Neural progenitor cell (in vitro differentiated cells): ENCODE measurements at regions not wholly inside any gene's neighbourhood (a gene's known extent, or its start where the extent isn't known, plus 50 kb on each side); places are given as distances from the start of the nearest gene placed in this dataset.

Experiments
- DNase-seq: peaks from one replicate; pipeline ENCODE4 v3.0.0-alpha.2; 2016; ENCODE audit warnings: low spot score
- H2AFZ ChIP-seq: fragments of 200-600 bp; sonication (generic); replicated peaks from 2 replicates; pipeline ENCODE4 v1.6.1; 2016; ENCODE audit warnings: antibody characterized with exemption
- H3F3A ChIP-seq: fragments of 200-600 bp; sonication (generic); 2 replicates; pipeline ENCODE4 v1.6.1; 2016; ENCODE audit warnings: antibody characterized with exemption, low read depth
- H3K27ac ChIP-seq: fragments of 200-600 bp; sonication (generic); 2 replicates; pipeline ENCODE4 v1.5.1; 2016; ENCODE audit warnings: mild to moderate bottlenecking
- H3K27me3 ChIP-seq: fragments of 200-600 bp; sonication (generic); 2 replicates; pipeline ENCODE4 v1.6.1; 2016; ENCODE audit warnings: mild to moderate bottlenecking, moderate library complexity
- H3K36me3 ChIP-seq: fragments of 200-600 bp; sonication (generic); 2 replicates; pipeline ENCODE4 v1.5.1; 2016
- H3K4me1 ChIP-seq: fragments of 200-600 bp; sonication (generic); 2 replicates; pipeline ENCODE4 v1.6.1; 2016; ENCODE audit warnings: mixed run types
- H3K4me2 ChIP-seq: fragments of 200-600 bp; sonication (generic); 2 replicates; pipeline ENCODE4 v1.6.1; 2016
- H3K4me3 ChIP-seq: fragments of 200-600 bp; sonication (generic); 2 replicates; pipeline ENCODE4 v1.5.1; 2016
- H3K79me2 ChIP-seq: fragments of 200-600 bp; sonication (generic); 2 replicates; pipeline ENCODE4 v1.6.1; 2016; ENCODE audit warnings: low read depth
- H3K9ac ChIP-seq: fragments of 200-600 bp; sonication (generic); 2 replicates; pipeline ENCODE4 v1.6.1; 2016
- H3K9me3 ChIP-seq: fragments of 200-600 bp; sonication (generic); 2 replicates; pipeline ENCODE4 v1.5.1; 2016; ENCODE audit warnings: low read depth
- H4K20me1 ChIP-seq: fragments of 200-600 bp; sonication (generic); 2 replicates; pipeline ENCODE4 v1.6.1; 2016; ENCODE audit warnings: low read depth
- H3K27ac Mint-ChIP-seq: 3 replicates; pipeline ENCODE4 v1.8.0; 2021; ENCODE audit warnings: mixed read lengths
- H3K27me3 Mint-ChIP-seq: 2 replicates; pipeline ENCODE4 v1.8.0; 2022; ENCODE audit warnings: low read depth, mild to moderate bottlenecking, inconsistent platforms, moderate library complexity, mixed read lengths; ENCODE audit not compliant: insufficient read depth
- H3K36me3 Mint-ChIP-seq: 3 replicates; pipeline ENCODE4 v1.8.0; 2021; ENCODE audit warnings: mixed read lengths
- H3K4me1 Mint-ChIP-seq: 3 replicates; pipeline ENCODE4 v1.8.0; 2021; ENCODE audit warnings: mixed read lengths
- H3K4me3 Mint-ChIP-seq: 3 replicates; pipeline ENCODE4 v1.8.0; 2021; ENCODE audit warnings: mild to moderate bottlenecking, moderate library complexity, mixed read lengths
- H3K9me3 Mint-ChIP-seq: 3 replicates; pipeline ENCODE4 v1.8.0; 2020; ENCODE audit warnings: mixed read lengths
- EZH2 ChIP-seq: fragments of 200-600 bp; sonication (generic); IDR thresholded peaks from 2 replicates; pipeline ENCODE4 v1.6.1; 2017; ENCODE audit warnings: antibody characterized with exemption, mild to moderate bottlenecking, moderate library complexity
- EZH2phosphoT487 ChIP-seq: fragments of 200-600 bp; sonication (generic); IDR thresholded peaks from 2 replicates; pipeline ENCODE4 v1.6.1; 2017; ENCODE audit warnings: antibody characterized with exemption
- TF ChIP-seq, protein P1 (sequence below): fragments of 200-600 bp; sonication (generic); IDR thresholded peaks from 2 replicates; pipeline ENCODE4 v1.5.1; 2017; ENCODE audit warnings: antibody characterized with exemption, mild to moderate bottlenecking

DNA sequence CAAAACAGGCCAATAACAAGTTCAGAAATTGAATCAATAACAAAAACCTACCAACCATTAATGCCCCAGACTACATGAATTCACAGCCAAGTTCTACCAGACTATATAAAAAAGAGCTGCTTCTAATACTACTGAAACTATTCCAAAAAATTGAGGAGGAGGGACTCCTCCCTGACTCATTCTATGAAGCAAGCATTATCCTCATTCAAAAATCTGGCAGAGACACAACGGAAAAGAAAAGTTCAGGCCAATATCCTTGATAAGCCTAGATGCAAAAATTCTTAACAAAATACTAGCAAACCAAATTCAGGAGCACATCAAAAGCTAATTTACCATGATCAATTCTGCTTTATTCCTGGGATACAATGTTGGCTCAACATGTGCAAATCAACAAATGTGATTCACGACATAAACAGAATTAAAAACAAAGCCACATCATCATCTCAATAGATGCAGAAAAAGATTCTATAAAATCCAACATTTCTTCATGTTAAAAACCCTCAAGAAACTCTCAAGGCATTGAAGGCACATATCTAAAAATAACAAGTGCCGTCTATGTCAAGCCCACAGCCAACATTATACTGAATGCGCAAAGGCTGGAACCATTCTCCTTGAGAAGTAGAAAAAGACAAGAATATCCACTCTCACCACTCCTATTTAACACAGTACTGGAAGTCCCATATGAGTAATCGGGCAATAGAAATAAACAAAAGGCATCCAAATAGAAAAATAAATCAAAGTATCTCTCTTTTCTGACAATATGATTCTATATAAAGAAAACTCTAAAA lies 573.6 kb upstream of the GRM7 start:
- no peaks in the 10 kb centered on the region for H3K79me2 ChIP-seq
- Mint-ChIP-seq H3K36me3 (no peaks in the 10 kb centered on the region), H3K27me3 (peaks cover 2% of the 10 kb centered on the region), H3K4me3 (no peak overlapping the region), H3K27ac (no peak overlapping the region), H3K9me3 (peaks cover 10% of the 10 kb centered on the region), H3K4me1 (no peaks in the 10 kb centered on the region)
- no peaks in the 10 kb centered on the region for H4K20me1 ChIP-seq
- TF ChIP-seq EZH2phosphoT487 (no peak), EZH2 (no peak)
- TF ChIP-seq, protein P1, sequence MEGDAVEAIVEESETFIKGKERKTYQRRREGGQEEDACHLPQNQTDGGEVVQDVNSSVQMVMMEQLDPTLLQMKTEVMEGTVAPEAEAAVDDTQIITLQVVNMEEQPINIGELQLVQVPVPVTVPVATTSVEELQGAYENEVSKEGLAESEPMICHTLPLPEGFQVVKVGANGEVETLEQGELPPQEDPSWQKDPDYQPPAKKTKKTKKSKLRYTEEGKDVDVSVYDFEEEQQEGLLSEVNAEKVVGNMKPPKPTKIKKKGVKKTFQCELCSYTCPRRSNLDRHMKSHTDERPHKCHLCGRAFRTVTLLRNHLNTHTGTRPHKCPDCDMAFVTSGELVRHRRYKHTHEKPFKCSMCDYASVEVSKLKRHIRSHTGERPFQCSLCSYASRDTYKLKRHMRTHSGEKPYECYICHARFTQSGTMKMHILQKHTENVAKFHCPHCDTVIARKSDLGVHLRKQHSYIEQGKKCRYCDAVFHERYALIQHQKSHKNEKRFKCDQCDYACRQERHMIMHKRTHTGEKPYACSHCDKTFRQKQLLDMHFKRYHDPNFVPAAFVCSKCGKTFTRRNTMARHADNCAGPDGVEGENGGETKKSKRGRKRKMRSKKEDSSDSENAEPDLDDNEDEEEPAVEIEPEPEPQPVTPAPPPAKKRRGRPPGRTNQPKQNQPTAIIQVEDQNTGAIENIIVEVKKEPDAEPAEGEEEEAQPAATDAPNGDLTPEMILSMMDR: no peak
- no peak for DNase-seq
- H3K4me2 ChIP-seq: no peak overlapping the region
- no peaks in the 10 kb centered on the region for H3K4me1 ChIP-seq
- H2AFZ ChIP-seq: no peak overlapping the region
- H3K27me3 ChIP-seq: no peaks in the 10 kb centered on the region
- no peak overlapping the region for H3K4me3 ChIP-seq
- no peaks in the 10 kb centered on the region for H3K36me3 ChIP-seq
- H3K9ac ChIP-seq: no peak overlapping the region
- no peaks in the 10 kb centered on the region for H3K9me3 ChIP-seq
- H3K27ac ChIP-seq: no peak overlapping the region
- no peaks in the 10 kb centered on the region for H3F3A ChIP-seq

DNA sequence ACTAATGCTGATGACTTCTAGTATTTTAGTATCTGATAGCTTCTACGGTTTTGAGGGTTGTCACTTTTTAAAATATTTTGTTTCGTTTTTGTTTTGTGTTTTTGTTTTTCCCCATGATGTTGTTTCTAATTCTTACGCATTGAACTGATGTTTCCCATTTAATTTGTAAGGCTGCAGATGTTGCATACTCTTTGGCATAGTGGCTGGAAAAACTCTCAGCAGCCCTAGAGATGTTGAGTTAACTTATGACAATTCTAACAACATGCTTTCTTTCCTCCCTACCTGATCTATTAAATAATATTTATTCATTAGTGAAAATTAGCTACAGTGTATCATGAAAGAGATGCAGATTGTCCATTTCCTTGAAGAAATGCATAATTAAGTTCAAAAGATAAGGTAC lies 559.3 kb upstream of the GRM7 start:
- Mint-ChIP-seq H3K27ac (no peak overlapping the region), H3K36me3 (no peaks in the 10 kb centered on the region), H3K4me1 (no peaks in the 10 kb centered on the region)

DNA sequence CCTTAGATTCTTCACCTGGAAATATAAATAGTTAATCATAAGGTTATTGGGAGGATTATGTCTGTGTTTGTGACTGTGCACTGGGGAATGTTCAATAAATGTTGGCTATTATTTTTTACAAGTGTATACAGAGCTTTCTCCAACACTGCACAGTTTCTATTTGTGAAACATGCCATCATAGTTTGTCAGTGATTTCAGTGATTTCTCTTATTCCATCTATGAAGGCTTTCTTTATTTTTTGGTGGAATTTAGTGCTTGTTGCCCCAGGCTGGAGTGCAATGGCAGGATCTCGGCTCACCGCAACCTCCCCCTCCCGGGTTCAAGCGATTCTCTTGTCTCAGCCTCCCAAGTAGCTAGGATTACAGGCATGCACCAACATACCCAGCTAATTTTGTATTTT lies 545.0 kb upstream of the GRM7 start:
- no peak for DNase-seq
- Histone ChIP-seq H3K9ac (no peak overlapping the region), H3K27ac (no peak overlapping the region), H3K79me2 (no peaks in the 10 kb centered on the region), H3F3A (no peaks in the 10 kb centered on the region), H2AFZ (no peak overlapping the region), H3K4me3 (no peak overlapping the region), H3K4me2 (no peak overlapping the region), H3K27me3 (no peaks in the 10 kb centered on the region), H3K9me3 (no peaks in the 10 kb centered on the region), H3K4me1 (no peaks in the 10 kb centered on the region), H3K36me3 (no peaks in the 10 kb centered on the region), H4K20me1 (no peaks in the 10 kb centered on the region)
- Mint-ChIP-seq H3K36me3 (no peaks in the 10 kb centered on the region), H3K9me3 (no peaks in the 10 kb centered on the region), H3K4me3 (no peak overlapping the region), H3K4me1 (no peaks in the 10 kb centered on the region), H3K27me3 (no peaks in the 10 kb centered on the region), H3K27ac (no peak overlapping the region)
- TF ChIP-seq EZH2phosphoT487: no peak
- TF ChIP-seq, protein P1: no peak
- no peak for TF ChIP-seq EZH2

More for the DNA sequence above, 559.3 kb upstream of the GRM7 start:
- Histone ChIP-seq H4K20me1 (no peaks in the 10 kb centered on the region), H3F3A (no peaks in the 10 kb centered on the region), H3K9me3 (no peaks in the 10 kb centered on the region), H3K9ac (no peak overlapping the region), H3K27ac (no peak overlapping the region), H3K36me3 (no peaks in the 10 kb centered on the region), H3K79me2 (no peaks in the 10 kb centered on the region), H3K4me2 (no peak overlapping the region), H3K4me3 (no peak overlapping the region), H2AFZ (no peak overlapping the region), H3K27me3 (no peaks in the 10 kb centered on the region), H3K4me1 (no peaks in the 10 kb centered on the region)
- DNase-seq: no peak
- H3K27me3 Mint-ChIP-seq: peaks cover 3% of the 10 kb centered on the region
- H3K9me3 Mint-ChIP-seq: peaks cover 17% of the 10 kb centered on the region
- H3K4me3 Mint-ChIP-seq: no peak overlapping the region
- no peak for TF ChIP-seq EZH2
- TF ChIP-seq EZH2phosphoT487: no peak
- TF ChIP-seq, protein P1: no peak
